ENCODE measurements at regions not wholly inside any gene's neighbourhood (a gene's known extent, or its start where the extent isn't known, plus 50 kb on each side); places are given as distances from the start of the nearest gene placed in this dataset.
"Not testable (repeated sequence)": the region's sequence is repeated elsewhere in the genome, so short reads cannot be mapped to it uniquely, and the experiment has no call there.

DNA sequence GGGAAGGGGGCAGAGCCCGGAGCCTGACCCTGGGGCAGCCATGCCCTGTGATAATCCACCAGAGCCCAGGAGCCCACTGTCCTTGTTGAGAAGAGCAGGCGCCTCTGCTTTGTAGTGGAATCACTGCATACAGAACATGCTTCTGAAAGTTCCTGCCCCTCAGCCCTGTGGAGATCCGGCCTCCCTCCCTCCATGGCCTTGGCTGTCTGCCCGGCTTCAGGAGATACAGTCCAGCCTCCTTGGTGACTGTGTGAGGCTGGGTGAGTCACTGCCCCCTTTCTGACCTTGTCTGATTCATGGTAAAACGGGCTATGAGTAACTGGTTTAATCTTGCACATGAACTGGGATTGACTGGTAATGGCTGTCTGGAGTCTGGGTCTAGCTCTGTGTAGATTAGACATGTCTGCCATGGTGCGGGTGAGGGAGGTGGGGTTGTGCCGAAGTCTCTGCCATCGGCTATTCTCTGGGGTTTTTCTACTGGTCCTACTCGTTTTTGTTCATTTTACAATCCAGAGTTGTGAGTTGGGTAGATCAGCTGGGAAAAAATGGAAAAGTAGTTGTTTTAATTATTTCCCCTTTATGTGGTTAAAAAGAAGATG, 141.2 kb downstream of the NPIPB11 start:
- TF ChIP-seq, protein P1, sequence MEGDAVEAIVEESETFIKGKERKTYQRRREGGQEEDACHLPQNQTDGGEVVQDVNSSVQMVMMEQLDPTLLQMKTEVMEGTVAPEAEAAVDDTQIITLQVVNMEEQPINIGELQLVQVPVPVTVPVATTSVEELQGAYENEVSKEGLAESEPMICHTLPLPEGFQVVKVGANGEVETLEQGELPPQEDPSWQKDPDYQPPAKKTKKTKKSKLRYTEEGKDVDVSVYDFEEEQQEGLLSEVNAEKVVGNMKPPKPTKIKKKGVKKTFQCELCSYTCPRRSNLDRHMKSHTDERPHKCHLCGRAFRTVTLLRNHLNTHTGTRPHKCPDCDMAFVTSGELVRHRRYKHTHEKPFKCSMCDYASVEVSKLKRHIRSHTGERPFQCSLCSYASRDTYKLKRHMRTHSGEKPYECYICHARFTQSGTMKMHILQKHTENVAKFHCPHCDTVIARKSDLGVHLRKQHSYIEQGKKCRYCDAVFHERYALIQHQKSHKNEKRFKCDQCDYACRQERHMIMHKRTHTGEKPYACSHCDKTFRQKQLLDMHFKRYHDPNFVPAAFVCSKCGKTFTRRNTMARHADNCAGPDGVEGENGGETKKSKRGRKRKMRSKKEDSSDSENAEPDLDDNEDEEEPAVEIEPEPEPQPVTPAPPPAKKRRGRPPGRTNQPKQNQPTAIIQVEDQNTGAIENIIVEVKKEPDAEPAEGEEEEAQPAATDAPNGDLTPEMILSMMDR (conservative IDR thresholded peaks at IDR 0.05; ENCODE audit: low read length) = not testable (repeated sequence)
- TF ChIP-seq EZH2phosphoT487 (IDR thresholded peaks at IDR 0.05; ENCODE audit: borderline replicate concordance) = not testable (repeated sequence)

All from Loucy (cell line).